Smooth muscle cell of the brain vasculature (primary cell): ENCODE measurements at regions not wholly inside any gene's neighbourhood (a gene's known extent, or its start where the extent isn't known, plus 50 kb on each side); places are given as distances from the start of the nearest gene placed in this dataset.

Experiments used
- DNase-seq: peaks from one replicate; pipeline ENCODE4 v3.0.0-alpha.2; 2012; ENCODE audit warnings: low read depth, low spot score

GRCh38 chr18:2412281-2412680, 159.0 kb downstream of the METTL4 start:
- DNase-seq: no peak

- no peak for DNase-seq
Measured at GRCh38 chr18:2412996-2413751, 158.1 kb downstream of the METTL4 start.

DNA sequence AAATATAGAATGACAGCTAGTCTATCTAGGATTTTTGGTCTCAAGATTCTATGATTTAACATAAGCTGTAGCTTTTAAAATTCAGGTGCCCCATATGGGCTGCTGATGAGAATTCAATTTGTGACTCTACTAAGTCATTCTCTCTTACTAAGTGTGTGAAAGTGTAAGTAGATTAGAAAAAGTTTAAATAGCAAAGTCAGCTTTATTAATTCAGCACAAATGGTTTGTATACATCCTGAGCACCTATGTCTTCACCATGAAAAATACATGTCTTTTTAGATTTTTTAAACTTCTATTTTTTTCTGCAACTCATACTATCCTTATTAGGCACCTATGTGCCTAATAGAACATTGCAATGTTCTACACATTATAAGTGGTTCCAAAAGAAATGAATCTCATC, 157.1 kb downstream of the METTL4 start:
- DNase-seq: no peak

- DNase-seq: no peak
Measured at GRCh38 chr18:2415656-2416055, 155.6 kb downstream of the METTL4 start.

- no peak for DNase-seq
Measured at GRCh38 chr18:2417861-2418610, 153.3 kb downstream of the METTL4 start.

GRCh38 chr18:2420367-2420766, 150.9 kb downstream of the METTL4 start:
- no peak for DNase-seq

DNA sequence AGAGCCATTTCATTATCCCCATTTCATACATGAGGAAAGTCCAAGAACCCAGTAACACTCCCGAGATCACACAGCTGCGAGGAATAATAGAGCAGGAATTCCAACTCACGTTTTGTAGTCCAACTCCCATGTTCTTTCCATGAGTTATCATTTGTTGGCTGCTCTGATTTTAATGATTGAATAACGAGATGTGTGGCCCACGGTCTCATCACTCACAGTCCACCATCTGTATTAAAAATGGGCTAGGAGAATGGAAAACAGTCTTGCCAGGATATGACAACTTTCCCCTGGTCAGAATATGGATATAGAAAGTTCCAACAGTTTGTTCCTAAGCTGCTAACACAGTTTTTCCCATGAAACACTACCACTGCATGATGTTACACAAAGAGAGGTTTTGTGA, 147.5 kb downstream of the METTL4 start:
- no peak for DNase-seq

DNA sequence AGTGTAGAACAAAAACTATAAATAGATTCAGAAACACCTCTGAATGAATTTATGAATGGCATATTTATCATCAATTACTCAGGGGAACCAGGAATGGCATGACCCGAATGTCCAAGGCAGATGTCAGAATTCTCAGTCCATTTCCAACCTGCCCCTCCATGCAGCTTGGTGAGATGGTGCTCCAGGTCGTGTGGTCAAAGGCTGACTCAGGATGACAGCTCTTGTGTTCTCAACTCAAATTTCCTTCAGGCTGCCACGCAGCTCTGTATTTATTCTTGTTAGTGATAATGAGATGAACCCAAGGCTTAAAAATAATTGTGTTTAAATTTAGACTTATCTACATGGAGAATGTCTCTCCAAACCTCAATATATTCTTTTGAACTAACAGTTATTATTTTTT, 146.9 kb downstream of the METTL4 start:
- no peak for DNase-seq

- DNase-seq: no peak
Measured at GRCh38 chr18:2425426-2426317, 145.6 kb downstream of the METTL4 start.

DNA sequence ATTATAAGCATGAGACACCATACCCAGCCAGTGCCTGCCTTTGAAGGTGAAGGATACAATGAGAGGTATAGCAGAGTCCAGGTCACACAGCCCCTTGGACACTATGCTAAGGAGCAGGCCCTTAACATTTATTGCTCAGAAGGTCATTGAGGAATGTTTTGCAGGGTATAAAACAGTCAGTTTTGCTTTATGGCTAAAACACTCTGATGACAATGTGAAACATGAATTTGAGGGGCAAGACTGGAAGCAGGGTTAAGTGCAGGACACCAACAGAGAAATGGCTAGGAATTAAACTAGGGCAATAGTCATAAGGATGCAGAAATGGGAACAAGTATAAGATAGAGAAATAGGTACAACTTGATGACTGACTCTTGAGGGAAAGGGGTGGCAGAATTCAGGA, 141.1 kb downstream of the METTL4 start:
- no peak for DNase-seq

DNA sequence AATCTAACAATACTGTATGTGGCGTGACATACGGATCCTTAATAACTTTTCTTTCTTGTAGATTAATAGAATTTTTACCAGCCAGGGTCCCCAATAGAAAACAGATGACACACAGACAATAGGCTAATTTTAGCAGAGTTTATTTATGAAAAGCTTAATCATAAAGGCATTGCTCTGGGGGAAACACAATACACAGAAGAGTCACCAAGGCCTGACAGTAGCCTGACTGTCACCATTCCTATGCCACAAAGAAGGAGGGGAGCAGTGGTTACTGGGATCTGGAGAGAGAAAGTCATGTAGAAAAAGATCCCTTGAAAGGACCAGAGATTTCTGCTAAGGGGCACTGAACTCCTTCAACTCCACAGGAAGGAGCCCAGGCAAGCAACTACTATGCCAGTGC, 139.5 kb downstream of the METTL4 start:
- no peak for DNase-seq

GRCh38 chr18:2433366-2433765, 137.9 kb downstream of the METTL4 start:
- DNase-seq: no peak

DNA sequence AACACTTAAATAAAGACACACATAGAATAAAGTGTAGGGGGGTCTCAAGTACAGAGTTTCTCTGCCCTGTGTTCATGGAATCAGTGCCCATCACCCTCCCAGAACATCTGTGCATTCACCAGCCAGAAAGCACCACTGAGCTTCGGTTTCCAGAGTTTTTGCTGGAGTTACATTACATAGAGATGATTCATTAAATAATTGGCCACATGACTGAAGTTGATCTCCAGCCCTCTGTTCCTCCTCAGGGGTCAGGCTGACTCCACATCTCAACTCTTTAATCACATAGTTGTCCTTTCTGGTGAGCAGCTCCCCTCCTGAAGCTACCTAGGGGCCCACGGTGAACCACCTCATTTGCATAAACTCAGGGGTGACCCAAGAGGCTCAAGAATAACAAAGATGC, 129.8 kb downstream of the METTL4 start:
- peak; percentile 12 for DNase-seq

DNA sequence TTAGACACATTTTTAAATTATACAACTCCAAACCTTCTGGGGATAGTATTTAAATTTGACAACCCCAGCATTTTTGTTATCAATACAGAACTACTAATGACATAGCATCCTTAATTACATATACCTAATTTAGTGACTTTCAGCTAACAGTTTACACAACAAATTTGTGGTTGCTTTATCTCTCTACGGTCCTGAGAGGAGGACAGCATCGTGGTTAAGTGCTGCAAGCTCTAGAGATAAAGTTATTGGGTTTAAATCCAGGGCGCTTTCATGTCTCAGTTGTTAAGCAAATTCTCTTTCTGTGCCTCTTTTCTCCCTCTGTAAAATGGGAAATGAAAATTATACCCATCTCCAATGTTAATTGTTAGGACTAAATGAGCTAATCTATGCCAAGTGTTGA, 129.3 kb downstream of the METTL4 start:
- no peak for DNase-seq

DNA sequence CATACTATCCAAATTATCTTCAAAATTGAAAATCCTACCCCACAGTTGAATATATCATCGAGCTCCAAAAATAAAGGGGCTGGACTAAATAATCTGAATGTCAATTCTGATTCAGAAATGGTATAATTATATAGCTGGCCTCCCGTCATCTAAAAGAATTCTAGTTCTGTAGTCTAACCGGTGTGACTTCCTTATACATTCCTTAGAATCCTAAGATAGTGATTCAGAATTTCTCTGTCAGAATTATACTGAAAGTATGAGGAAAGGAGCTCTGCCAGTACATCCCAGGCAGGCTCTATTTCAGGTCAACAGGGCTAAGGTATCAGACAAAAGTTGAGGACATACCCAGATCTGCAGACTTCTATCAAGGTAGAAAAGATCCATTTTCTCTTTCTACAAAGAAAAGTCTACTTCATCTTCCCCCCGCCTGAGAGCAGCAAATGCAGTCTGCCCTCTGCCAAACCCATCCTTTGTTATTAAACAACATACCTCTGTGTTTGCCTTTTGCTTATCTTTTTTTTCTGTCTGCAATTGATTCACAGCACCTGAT, 128.5 kb downstream of the METTL4 start:
- DNase-seq: no peak

DNA sequence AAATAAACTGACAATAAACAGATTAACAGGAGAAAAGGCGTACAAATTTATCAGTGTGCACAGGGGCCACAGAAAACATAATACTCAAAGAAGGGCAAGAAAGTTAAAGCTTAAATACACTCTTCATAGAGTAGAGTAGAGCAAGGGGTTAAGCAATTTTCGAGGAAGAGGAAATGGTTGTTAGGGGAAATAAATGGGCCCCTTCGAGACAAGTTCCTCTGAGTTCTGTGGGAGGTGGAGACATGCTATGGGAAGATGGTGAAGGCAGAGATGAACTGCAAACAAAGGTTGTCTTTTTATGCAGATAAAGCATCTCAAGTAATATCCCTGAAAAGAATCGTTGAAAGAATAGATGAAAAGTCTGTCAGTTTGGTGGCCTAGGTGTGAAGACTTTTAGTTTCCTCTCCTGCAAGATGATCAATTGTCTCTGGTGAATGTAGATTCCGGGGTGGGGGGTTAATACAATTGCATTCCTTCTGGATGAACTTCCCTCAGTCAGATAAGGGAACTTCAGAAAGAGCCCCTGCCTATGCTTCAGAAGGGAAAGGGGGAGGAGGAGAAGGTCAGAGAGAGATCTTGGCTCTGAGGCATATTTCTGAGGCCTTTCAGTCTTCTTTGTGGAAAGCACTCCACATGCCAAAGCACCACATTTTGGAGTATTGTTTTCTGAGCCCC, 127.0 kb downstream of the METTL4 start:
- no peak for DNase-seq

DNA sequence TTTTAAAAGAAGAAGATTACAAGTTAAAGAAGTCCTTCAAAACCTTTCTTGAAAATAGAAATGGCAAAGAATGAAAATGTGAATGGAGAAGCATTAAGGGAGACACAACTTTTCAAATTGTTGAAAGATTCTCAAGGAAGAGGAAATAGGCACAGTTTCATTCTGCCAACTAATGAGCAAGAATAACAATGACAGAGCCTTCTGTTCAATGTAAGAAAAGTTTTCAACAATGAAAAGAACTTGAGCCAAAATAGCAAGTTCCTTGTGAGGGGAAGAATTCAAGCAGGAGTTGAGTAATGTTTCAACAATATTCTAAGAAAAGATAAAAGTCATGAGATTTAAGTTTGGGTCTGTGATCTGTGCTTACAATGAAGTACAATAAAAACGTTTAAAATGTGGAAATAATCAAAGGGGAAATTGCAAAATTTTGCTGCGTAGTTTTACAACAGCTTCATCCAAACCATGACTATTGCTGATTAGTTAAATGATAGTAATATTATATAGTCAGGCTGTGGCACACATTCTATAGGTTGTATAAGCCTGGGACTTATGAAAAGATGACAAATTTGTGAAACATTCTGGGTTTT, 122.6 kb downstream of the METTL4 start:
- DNase-seq: no peak

DNA sequence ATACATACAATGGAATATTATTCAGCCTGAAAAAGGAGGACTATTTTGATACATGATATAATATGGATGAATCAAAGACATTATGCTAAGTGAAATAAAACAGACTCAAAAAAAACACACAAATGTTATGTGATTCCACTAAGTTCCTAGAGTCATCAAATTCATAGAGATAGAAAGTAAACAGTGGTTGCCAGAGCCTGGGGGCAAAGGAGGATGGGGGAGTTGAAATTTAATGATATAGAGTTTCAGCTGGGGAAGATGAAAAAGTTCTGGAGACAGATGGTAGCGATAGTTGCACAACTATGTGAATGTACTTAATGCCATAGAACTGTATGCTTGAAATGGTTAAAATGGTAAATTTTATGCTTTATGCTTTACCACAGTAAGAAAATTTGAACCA, 119.7 kb downstream of the METTL4 start:
- DNase-seq: no peak

DNA sequence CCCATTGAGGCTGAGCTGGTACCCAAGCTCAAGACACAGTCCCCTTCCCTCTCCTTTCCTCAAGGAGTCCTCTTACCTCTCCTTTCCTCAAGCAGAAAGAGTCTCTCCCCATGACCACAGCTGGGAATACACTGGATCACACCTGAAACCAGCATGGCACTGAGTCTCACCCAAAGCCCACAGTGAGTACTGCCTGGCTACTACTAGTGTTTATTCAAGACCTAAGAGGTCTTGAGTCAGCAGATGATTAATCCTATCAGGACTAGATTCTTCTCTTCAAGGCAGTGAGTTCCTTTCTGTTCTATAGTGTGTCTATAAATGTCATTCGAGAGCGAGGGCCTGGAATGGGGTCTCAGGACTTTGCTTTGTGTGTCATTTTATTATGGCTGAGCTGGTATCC, 111.4 kb downstream of the METTL4 start:
- no peak for DNase-seq

- DNase-seq: no peak
Measured at GRCh38 chr18:2466978-2467377, 104.3 kb downstream of the METTL4 start.

DNA sequence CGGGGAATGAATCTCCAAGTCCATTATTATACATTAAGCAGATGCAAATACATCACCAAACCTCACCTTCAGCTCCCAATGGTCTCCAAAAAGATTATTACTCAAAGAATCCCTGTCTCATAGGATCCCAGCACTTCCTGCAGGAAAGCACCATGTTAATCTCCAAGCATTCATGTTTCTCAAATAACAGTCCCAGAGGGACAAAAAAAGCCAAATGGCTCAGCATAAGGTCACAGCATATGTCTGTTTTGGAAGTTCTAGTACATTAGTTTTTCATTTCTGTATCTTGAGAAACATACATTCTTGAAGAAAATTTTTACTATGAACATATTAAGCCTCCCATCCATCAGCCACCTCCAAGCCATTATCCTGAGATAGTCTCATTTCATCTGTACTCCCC, 103.3 kb downstream of the METTL4 start:
- DNase-seq: no peak
